Lower leg skin (tissue), 4 donors: ENCODE measurements at regions not wholly inside any gene's neighbourhood (a gene's known extent, or its start where the extent isn't known, plus 50 kb on each side); places are given as distances from the start of the nearest gene placed in this dataset.

Source experiments
- DNase-seq, 2 donors: peaks; one replicate each; pipeline ENCODE4 v3.0.0-alpha.2; 2019; ENCODE audit warnings: low spot score in 2 of 2
- H3K4me3 ChIP-seq: fragments of 200-600 bp; sonication (generic); 2 replicates; pipeline ENCODE4 v1.5.1; 2017; ENCODE audit warnings: mild to moderate bottlenecking, low read depth; ENCODE audit not compliant: poor library complexity, severe bottlenecking
- POLR2A ChIP-seq, 2 donors: fragments of 450-650 bp; IDR thresholded peaks; one replicate each; pipeline ENCODE4 v1.6.1; 2016 to 2017; ENCODE audit warnings: antibody characterized with exemption in 2 of 2, mild to moderate bottlenecking in 1 of 2, moderate library complexity in 1 of 2
- WGBS, 2 donors: methylation state at CpG; one replicate each; pipeline ENCODE4 v1.1.5; 2018; 5-methylcytosine and 5-hydroxymethylcytosine counted together
- intact Hi-C: fragments of 100-400 bp; cut with DNase I; formaldehyde crosslinking; loops from one replicate; pipeline ENCODE4 v1.15.0; 2023; ENCODE audit warnings: low total_unique reads
- TF ChIP-seq, protein P1 (sequence below), 3 donors: fragments of 450-650 bp; IDR thresholded peaks; one replicate each; pipeline ENCODE4 v1.5.1; 2016; ENCODE audit warnings: antibody characterized with exemption in 3 of 3, mild to moderate bottlenecking in 3 of 3, moderate library complexity in 2 of 3

DNA sequence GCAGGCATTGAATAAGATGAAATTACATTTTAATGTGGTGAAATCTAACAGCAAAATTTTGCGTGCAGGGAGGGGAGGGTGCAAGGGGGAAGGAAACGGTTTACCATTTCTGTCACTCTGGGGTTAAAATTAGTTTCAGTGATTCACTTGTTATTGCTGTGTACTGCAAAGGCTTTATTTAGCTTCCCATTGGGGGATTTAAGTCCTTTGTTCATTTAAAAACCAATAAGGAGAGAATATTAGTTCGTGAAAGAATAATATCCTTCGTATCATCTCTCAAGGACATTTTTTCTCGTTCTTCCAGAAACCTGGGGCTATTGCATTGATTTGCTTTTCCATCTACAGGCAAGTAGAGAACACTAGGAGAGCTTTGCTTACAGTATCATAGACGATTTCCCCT is 667.8 kb upstream of the RGMB start:
- no peak for DNase-seq
- H3K4me3 ChIP-seq = no peak overlapping the region
- intact Hi-C loops = no loop called here
- WGBS, 2 donors = 65 to 80% methylated on average over 6 of the region's 6 CpGs
- no peak for TF ChIP-seq POLR2A (IDR thresholded peaks at IDR 0.05)
- TF ChIP-seq, protein P1, sequence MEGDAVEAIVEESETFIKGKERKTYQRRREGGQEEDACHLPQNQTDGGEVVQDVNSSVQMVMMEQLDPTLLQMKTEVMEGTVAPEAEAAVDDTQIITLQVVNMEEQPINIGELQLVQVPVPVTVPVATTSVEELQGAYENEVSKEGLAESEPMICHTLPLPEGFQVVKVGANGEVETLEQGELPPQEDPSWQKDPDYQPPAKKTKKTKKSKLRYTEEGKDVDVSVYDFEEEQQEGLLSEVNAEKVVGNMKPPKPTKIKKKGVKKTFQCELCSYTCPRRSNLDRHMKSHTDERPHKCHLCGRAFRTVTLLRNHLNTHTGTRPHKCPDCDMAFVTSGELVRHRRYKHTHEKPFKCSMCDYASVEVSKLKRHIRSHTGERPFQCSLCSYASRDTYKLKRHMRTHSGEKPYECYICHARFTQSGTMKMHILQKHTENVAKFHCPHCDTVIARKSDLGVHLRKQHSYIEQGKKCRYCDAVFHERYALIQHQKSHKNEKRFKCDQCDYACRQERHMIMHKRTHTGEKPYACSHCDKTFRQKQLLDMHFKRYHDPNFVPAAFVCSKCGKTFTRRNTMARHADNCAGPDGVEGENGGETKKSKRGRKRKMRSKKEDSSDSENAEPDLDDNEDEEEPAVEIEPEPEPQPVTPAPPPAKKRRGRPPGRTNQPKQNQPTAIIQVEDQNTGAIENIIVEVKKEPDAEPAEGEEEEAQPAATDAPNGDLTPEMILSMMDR (IDR thresholded peaks at IDR 0.05) = no peak

DNA sequence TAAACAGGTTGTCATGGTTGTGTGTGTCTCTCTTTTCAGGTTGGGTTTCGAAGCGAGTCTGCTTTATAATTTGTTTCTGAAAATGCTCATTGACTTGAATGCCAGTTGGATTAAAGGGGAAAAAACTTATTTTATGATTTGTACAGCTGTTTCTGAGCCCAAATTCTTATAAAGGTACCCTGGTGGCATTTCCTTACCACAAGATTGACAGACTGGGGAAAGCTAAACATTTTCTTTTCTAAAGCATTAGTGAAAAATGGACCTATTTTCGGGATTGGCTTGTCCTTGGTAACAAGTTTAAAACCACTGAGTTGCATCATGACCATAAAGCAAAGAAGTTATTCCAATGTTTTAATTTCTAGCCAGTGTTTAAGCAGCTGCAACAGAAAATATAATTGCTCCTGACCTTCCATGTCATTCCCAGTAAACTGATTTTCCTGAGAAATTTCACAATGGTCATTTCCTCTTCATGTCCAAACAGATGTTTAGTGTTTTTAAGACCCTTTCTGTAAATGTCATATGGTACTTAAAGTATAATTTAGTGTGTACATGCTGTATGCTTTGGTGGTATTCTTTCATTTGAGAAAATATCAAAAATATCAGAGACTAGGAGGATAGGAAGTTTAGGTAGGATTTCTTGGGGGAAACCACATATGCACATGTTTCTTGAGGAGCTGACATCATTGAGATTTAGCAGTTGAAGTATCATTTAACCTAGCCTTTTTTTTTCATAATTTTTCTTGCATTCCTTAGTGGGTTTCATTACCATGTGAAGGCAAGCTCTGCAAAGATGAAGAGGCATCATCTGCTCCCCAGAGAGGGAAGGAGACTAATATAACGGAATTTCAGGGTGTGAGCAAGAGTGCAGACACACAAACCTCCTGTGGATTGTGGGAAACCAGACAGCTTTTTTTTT is 667.1 kb upstream of the RGMB start:
- DNase-seq = no peak
- 65 to 81% methylated on average over 4 of the region's 4 CpGs for WGBS, 2 donors
- no peak overlapping the region for H3K4me3 ChIP-seq
- no peak for TF ChIP-seq POLR2A (IDR thresholded peaks at IDR 0.05)
- TF ChIP-seq, protein P1 (IDR thresholded peaks at IDR 0.05) = no peak
- intact Hi-C loops = no loop called here

DNA sequence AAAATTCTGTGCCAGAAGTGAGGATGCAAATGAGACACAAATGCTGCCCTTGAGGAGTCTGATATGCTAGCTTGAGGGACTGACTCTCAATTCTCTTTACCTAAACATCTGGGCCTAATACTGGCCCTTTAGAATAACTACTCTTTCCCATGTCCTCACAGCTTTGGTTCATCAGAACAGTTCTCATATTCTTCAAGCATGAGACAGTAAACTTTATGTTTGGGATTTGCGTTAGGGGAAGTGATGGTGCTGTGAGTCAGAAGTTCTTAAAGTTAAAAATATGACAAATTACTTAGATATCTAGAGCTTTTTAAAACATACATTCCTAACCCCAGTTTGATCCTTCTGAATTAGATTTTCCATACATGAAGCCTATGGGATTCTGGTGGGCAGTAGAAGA is 665.0 kb upstream of the RGMB start:
- no peak overlapping the region for H3K4me3 ChIP-seq
- intact Hi-C loops = no loop called here
- 71 to 94% methylated on average over 1 of the region's 1 CpG for WGBS, 2 donors
- DNase-seq = no peak
- TF ChIP-seq, protein P1 (IDR thresholded peaks at IDR 0.05) = no peak
- no peak for TF ChIP-seq POLR2A (IDR thresholded peaks at IDR 0.05)

DNA sequence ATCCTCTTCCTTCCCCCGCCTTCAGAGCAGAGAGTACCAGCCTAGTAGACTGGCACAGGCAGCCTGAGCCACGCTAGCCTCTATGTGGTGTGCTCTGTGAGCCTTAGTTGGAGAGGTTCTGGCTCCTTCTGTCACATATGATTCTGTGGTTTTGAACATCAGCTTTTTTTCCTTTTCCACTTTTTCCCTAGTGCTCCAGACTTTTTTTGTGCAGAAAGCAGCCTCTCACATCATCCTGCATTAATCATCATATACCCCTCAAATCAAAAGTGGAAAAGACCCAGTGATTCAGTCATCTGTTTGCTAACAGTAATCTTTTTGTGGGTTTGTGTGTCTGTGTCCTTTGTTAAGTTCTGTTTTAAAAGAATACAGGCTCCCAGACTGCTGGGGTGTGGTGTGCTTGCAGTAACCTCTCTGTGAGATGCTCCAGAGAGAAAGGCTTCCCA is 663.9 kb upstream of the RGMB start:
- intact Hi-C loops = no loop called here
- no peak overlapping the region for H3K4me3 ChIP-seq
- DNase-seq = no peak
- no peak for TF ChIP-seq POLR2A (IDR thresholded peaks at IDR 0.05)
- TF ChIP-seq, protein P1 (IDR thresholded peaks at IDR 0.05) = no peak
- 79 to 90% methylated on average over 2 of the region's 2 CpGs for WGBS, 2 donors

DNA sequence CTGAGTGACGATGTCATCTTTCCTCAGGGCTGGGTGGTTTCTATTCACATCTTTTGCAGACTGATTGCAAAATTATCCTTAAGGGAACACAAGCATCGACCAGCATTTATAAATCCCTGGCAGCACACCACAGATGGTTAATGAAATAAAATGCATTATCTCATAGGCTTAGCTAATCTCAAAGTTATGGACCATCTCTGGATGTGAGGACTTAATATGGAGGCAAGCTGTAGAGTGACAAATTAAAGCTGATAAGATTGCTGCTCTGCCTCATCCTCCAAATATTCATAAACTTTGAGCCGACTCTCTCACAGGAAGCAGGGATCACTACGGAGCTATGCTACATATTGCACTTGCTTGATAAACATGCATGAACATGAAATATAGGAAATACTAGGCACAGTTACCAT is 663.2 kb upstream of the RGMB start:
- intact Hi-C loops = no loop called here
- TF ChIP-seq, protein P1 (IDR thresholded peaks at IDR 0.05) = no peak
- no peak for TF ChIP-seq POLR2A (IDR thresholded peaks at IDR 0.05)
- DNase-seq = no peak
- no peak overlapping the region for H3K4me3 ChIP-seq
- WGBS, 2 donors = 13 to 16% methylated on average over 4 of the region's 4 CpGs
